HEK293T (cell line): ENCODE measurements at regions not wholly inside any gene's neighbourhood (a gene's known extent, or its start where the extent isn't known, plus 50 kb on each side); places are given as distances from the start of the nearest gene placed in this dataset.

Experiments
- ELF4 ChIP-seq: fragments of 450-650 bp; IDR thresholded peaks from 2 replicates; pipeline ENCODE4 v1.6.1; 2017; ENCODE audit warnings: antibody characterized with exemption
- L3MBTL2 ChIP-seq: fragments of 450-650 bp; conservative IDR thresholded peaks from 2 replicates; pipeline ENCODE4 v1.6.1; 2016; ENCODE audit warnings: mild to moderate bottlenecking
- NFRKB ChIP-seq: fragments of 450-650 bp; IDR thresholded peaks from 2 replicates; pipeline ENCODE4 v1.6.1; 2016; ENCODE audit warnings: mild to moderate bottlenecking, moderate library complexity

DNA sequence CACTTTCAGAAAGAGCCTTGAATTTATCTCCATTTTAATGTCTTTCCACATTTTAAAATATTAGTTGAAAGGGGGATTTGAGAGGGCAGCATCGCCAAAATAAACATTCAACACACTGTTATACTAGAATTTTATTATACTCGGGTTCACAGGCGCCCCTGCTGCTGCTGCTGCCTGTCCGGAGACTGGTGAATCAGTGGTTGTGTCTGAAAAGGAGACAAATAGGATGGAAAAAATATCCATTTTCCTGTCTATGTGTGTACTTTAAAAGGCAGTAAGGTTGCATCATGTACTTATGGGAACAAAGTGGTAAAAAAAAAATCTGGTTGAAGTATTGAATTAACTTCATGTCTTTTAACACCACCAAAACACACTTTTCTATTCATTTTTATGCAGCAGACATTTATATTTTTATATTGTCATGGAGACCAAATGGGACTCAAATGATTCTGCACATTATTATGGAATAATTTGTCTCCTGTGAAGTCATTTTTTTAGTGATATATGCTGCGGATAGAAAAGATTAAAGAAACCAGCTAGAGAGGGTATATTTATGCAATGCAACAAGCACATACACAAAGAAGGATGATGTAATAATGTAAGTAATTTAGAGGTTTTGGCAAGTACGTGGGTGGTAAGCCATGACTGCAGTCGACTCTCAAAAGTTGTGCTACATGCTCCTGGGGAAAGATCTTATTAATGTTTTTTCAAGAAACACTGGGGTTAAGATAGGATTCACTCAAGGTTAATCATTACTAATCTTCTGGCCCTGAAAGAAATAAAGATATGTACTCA lies 759.0 kb upstream of the SOX9 start:
- no peak for TF ChIP-seq L3MBTL2
- TF ChIP-seq NFRKB = no peak
- no peak for TF ChIP-seq ELF4
